ENCODE measurements at regions not wholly inside any gene's neighbourhood (a gene's known extent, or its start where the extent isn't known, plus 50 kb on each side); places are given as distances from the start of the nearest gene placed in this dataset.

GRCh38 chr9:134505032-134505431 lies 136.6 kb upstream of the COL5A1 start:
- H3K4me3 ChIP-seq: no peak overlapping the region
- H3K9me3 ChIP-seq: no peaks in the 10 kb centered on the region
- no peaks in the 10 kb centered on the region for H3K36me3 ChIP-seq
- TF ChIP-seq, protein P1, sequence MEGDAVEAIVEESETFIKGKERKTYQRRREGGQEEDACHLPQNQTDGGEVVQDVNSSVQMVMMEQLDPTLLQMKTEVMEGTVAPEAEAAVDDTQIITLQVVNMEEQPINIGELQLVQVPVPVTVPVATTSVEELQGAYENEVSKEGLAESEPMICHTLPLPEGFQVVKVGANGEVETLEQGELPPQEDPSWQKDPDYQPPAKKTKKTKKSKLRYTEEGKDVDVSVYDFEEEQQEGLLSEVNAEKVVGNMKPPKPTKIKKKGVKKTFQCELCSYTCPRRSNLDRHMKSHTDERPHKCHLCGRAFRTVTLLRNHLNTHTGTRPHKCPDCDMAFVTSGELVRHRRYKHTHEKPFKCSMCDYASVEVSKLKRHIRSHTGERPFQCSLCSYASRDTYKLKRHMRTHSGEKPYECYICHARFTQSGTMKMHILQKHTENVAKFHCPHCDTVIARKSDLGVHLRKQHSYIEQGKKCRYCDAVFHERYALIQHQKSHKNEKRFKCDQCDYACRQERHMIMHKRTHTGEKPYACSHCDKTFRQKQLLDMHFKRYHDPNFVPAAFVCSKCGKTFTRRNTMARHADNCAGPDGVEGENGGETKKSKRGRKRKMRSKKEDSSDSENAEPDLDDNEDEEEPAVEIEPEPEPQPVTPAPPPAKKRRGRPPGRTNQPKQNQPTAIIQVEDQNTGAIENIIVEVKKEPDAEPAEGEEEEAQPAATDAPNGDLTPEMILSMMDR (IDR thresholded peaks at IDR 0.05): no peak
- no peak for TF ChIP-seq POLR2A (IDR thresholded peaks at IDR 0.05)
- TF ChIP-seq POLR2AphosphoS5 (IDR thresholded peaks at IDR 0.05): no peak
- WGBS: 78% methylated on average over 11 of the region's 11 CpGs
- H3K27me3 ChIP-seq (replicated peaks; ENCODE audit: insufficient read depth): peaks cover 17% of the 10 kb centered on the region
- H3K27ac ChIP-seq: no peak overlapping the region
- H3K4me1 ChIP-seq (replicated peaks): no peaks in the 10 kb centered on the region
- intact Hi-C loops (cut with DNase I): no loop called here
- DNase-seq (ENCODE audit: low spot score): no peak

DNA sequence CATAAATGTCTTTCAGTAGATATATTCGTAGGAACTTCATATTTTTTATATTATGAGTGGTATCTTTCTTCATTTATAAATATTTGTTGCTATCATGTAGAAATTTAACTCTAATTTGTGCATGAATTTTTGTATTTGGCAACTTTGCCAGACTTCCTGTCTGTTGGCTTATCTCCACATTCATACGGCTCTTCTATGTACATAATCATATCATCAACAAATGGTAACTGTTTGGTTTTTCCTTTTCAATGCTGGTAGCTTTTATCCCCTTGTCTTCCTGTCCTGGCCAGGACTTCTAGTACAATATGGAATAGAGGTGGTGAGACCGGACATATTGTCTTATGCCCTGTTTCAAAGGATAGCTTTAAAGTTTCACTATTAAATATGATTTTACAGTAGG lies 132.3 kb upstream of the COL5A1 start:
- no peaks in the 10 kb centered on the region for H3K9me3 ChIP-seq

GRCh38 chr9:134509817-134510216 lies 131.8 kb upstream of the COL5A1 start:
- WGBS: 94% methylated on average over 2 of the region's 2 CpGs
- Histone ChIP-seq H3K4me3 (no peak overlapping the region), H3K27me3 (replicated peaks; ENCODE audit: insufficient read depth) (no peaks in the 10 kb centered on the region), H3K27ac (no peak overlapping the region), H3K36me3 (no peaks in the 10 kb centered on the region), H3K4me1 (replicated peaks) (no peaks in the 10 kb centered on the region), H3K9me3 (no peaks in the 10 kb centered on the region)
- no peak for TF ChIP-seq POLR2A (IDR thresholded peaks at IDR 0.05)
- TF ChIP-seq POLR2AphosphoS5 (IDR thresholded peaks at IDR 0.05): no peak
- TF ChIP-seq, protein P1 (IDR thresholded peaks at IDR 0.05): no peak
- intact Hi-C loops (cut with DNase I): no loop called here
- DNase-seq (ENCODE audit: low spot score): no peak

More for the DNA sequence above, 132.3 kb upstream of the COL5A1 start:
- H3K4me1 ChIP-seq (replicated peaks): no peaks in the 10 kb centered on the region
- WGBS: 63% methylated on average over 3 of the region's 3 CpGs
- intact Hi-C loops (cut with DNase I): no loop called here
- H3K27me3 ChIP-seq (replicated peaks; ENCODE audit: insufficient read depth): no peaks in the 10 kb centered on the region
- no peaks in the 10 kb centered on the region for H3K36me3 ChIP-seq
- no peak for DNase-seq (ENCODE audit: low spot score)
- TF ChIP-seq, protein P1 (IDR thresholded peaks at IDR 0.05): no peak
- TF ChIP-seq POLR2AphosphoS5 (IDR thresholded peaks at IDR 0.05) (no peak), POLR2A (IDR thresholded peaks at IDR 0.05) (no peak)
- no peak overlapping the region for H3K4me3 ChIP-seq
- H3K27ac ChIP-seq: no peak overlapping the region

DNA sequence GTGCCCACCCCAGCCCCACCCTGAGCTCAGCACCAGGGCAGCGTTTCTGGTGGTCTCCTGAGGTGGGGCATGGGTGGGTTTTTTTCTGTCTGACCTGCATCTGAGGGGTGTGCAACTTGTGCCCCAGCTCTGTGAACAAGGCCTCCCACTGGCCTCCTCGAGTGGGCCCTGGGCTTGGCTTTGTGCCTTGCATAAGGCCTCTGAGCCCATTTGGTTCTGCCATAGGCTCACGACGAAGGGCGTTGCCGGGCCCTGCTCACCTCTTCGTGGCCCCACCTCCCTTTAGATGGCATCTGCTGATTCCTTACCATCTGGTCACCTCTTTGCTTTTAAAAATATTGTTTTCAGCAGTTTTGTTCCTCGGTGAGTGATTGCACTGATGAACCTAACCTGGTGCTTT lies 127.1 kb upstream of the COL5A1 start:
- H3K4me1 ChIP-seq (replicated peaks): no peaks in the 10 kb centered on the region
- intact Hi-C loops (cut with DNase I): no loop called here

More for the DNA sequence above, 127.1 kb upstream of the COL5A1 start:
- Histone ChIP-seq H3K27me3 (replicated peaks; ENCODE audit: insufficient read depth) (no peaks in the 10 kb centered on the region), H3K27ac (no peak overlapping the region), H3K4me3 (no peak overlapping the region), H3K36me3 (no peaks in the 10 kb centered on the region), H3K9me3 (no peaks in the 10 kb centered on the region)
- 90% methylated on average over 8 of the region's 8 CpGs for WGBS
- DNase-seq (ENCODE audit: low spot score): no peak
- TF ChIP-seq POLR2A (IDR thresholded peaks at IDR 0.05) (no peak), POLR2AphosphoS5 (IDR thresholded peaks at IDR 0.05) (no peak)
- TF ChIP-seq, protein P1 (IDR thresholded peaks at IDR 0.05): no peak

Data from prostate gland (tissue), 2 donors.